ENCODE measurements at regions not wholly inside any gene's neighbourhood (a gene's known extent, or its start where the extent isn't known, plus 50 kb on each side); places are given as distances from the start of the nearest gene placed in this dataset.
"Not testable (repeated sequence)": the region's sequence is repeated elsewhere in the genome, so short reads cannot be mapped to it uniquely, and the experiment has no call there.

DNA sequence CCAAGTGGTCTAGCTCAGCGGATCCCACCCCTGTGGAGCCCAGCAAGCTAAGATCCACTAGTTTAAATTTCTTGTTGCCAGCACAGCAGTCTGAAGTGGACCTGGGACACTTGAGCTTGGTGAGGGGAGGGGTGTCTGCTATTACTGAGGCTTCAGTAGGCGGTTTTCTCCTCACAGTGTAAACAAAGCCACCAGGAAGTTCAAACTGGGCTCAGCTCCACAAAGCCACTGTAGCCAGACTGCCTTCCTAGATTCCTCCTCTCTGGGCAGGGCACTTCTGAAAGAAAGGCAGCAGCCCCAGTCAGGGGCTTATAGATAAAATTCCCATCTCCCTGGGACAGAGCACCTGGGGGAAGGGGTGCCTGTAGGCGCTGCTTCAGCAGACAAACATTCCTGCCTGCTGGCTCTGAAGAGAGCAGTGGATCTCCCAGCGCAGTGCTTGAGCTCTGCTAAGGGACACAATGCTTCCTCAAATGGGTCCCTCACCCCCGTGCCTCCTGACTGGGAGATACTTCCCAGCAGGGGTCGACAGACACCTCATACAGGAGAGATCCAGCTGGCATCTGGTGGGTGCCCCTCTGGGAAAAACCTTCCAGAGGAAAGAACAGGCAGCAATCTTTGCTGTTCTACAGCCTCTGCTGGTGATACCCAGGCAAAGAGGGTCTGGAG lies 148.6 kb upstream of the PDE4D start:
- TF ChIP-seq, protein P1, sequence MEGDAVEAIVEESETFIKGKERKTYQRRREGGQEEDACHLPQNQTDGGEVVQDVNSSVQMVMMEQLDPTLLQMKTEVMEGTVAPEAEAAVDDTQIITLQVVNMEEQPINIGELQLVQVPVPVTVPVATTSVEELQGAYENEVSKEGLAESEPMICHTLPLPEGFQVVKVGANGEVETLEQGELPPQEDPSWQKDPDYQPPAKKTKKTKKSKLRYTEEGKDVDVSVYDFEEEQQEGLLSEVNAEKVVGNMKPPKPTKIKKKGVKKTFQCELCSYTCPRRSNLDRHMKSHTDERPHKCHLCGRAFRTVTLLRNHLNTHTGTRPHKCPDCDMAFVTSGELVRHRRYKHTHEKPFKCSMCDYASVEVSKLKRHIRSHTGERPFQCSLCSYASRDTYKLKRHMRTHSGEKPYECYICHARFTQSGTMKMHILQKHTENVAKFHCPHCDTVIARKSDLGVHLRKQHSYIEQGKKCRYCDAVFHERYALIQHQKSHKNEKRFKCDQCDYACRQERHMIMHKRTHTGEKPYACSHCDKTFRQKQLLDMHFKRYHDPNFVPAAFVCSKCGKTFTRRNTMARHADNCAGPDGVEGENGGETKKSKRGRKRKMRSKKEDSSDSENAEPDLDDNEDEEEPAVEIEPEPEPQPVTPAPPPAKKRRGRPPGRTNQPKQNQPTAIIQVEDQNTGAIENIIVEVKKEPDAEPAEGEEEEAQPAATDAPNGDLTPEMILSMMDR (IDR thresholded peaks at IDR 0.05): not testable (repeated sequence)
- TF ChIP-seq EZH2 (IDR thresholded peaks at IDR 0.05; ENCODE audit: borderline replicate concordance, insufficient read depth, low read depth, low read length, poor library complexity, severe bottlenecking): not testable (repeated sequence)
